ENCODE measurements at regions not wholly inside any gene's neighbourhood (a gene's known extent, or its start where the extent isn't known, plus 50 kb on each side); places are given as distances from the start of the nearest gene placed in this dataset.

DNA sequence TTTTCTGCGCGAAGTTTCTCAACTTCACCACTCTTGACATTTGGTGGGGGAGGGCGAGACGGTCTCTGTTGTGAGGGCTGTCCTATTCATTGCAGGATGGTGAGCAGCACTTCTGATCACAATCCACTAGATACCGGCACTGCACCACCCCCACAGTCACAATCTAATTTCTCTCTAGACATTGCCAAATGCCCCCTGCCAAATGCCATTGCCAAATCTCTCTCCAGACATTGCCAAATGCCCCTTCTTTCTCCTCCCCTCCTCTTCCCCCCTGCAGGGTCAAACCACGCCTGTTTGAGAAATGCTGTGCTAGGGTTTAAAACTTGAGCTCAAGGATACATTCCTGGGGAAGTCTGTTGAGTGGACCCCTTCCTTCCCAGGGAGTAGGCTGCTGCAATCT lies 603.5 kb upstream of the CDH4 start:
- DNase-seq = no peak

DNA sequence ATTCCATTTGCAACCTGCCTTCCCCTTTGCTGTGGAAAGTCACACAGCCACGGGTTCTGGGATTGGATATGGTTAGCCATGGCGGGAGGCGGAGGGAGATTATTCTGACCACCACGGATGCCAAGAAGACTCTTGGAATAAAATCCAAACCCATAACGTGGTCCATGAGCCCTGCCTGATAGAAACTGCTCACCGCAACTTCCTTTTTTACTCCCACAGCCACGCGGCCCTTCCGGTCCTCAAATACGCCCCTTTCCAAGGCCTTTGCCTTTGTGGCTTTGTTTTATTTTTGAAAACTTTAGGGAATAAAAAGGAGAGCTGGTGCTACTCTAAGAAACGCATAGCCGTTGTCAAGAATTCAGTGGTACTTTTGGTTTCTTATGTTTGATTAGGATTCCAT lies 602.5 kb upstream of the CDH4 start:
- peak; percentile 3 to 18 for DNase-seq

GRCh38 chr20:60650087-60650486 lies 602.0 kb upstream of the CDH4 start:
- DNase-seq = no peak

GRCh38 chr20:60652046-60652445 lies 600.0 kb upstream of the CDH4 start:
- no peak for DNase-seq

GRCh38 chr20:60652615-60653014 lies 599.4 kb upstream of the CDH4 start:
- no peak for DNase-seq

- DNase-seq = no peak
These were observed 598.8 kb upstream of the CDH4 start for GRCh38 chr20:60653111-60653845.

- DNase-seq = no peak
These were observed 593.4 kb upstream of the CDH4 start for GRCh38 chr20:60658681-60659080.

GRCh38 chr20:60659240-60659639 lies 592.8 kb upstream of the CDH4 start:
- no peak for DNase-seq

DNA sequence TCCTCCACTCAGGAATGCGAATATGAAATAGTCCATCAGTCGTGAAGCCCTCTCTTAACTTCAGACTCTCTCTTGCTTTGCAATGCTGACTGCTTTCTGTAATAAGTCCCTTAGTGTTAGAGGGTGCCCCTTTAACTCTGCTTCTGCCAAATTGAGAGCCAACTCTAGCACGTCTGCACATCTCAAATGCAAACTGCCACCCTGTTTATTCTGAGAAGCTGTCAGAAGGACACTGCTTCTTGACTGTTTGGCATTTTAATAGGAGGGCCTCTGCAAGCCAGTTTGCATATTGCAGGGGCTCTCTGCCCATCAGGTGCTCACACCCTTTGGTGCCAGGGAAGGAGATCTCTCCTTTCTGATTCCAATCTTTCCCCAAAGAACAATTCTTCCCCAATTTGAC lies 589.8 kb upstream of the CDH4 start:
- no peak for DNase-seq

- DNase-seq = no peak
These were observed 588.0 kb upstream of the CDH4 start for GRCh38 chr20:60664106-60664505.

GRCh38 chr20:60667641-60668040 lies 584.4 kb upstream of the CDH4 start:
- no peak for DNase-seq

GRCh38 chr20:60669211-60669610 lies 582.9 kb upstream of the CDH4 start:
- no peak for DNase-seq

DNA sequence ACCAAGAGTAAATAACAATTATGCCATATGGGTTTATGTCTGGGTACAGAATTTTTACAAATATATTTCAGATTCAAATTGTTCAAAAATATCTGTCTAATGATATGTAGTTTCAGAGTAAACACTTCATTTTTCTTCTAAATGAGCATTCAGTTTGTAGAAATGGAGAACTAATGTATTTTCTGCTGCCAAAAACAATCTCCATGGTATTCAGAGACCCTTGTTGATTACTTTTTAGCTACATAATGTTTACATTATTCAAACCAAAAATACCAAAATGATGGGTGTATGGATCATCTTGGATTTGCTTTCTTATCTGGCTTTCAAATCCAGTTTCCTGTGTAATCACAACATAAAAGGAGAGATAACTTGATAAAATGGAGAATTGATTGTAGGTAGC lies 576.0 kb upstream of the CDH4 start:
- DNase-seq = no peak

DNA sequence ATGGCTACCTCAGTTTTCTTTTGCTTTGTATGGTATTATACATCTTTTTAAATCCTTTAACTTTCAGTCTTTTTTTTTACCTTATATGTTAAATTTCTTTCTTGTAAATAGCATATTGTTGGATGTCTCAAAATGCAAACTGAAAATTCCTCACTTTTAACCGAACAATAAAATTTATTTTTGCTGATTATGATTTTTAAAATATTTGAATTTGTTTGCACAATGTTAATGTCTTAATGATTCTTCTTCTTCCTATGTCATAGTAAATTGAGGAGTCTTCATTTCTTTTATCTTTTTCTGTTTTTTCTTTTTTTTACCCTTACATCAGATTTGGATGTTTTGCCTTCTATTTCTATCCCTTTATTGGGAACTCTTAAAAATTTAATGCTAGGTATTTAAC lies 574.2 kb upstream of the CDH4 start:
- DNase-seq = no peak

DNA sequence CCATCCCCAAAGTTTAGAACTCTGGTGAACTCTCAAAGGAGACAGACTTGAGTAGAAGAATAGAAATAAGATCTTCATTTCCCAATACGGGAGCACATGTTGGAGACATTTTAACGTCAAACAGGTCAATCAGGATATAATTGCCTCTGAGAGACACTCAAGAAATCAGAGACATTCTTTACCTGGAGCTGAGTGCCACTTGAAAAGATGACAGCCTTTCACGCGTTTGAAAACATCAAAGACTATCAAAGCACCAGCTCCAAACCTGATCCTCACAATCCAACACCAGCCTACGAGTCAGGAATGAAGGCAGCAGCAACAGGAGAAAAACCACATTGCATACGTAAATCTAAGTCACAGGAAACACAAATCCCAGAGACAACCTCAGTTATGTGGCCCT lies 571.5 kb upstream of the CDH4 start:
- no peak for DNase-seq

DNA sequence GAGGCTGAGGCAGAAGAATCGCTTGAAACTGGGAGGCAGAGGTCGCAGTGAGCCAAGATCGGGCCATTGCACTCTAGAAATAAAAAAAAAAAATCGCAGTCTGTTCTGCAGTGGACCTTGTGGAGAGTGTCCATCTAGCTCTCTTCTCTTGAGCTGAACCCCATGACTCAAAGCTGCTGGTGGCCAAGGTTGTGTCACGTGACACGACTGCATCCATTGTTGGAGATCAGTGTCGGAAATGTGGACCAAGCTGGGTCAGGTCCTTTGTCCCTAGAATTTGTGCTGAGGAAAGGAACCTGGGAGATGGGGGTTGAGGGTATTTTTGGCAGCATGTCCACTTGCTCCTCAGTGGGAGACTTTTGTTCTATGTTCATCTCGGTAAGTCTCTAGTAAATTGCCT lies 564.8 kb upstream of the CDH4 start:
- DNase-seq = no peak

GRCh38 chr20:60690771-60691170 lies 561.3 kb upstream of the CDH4 start:
- no peak for DNase-seq

GRCh38 chr20:60691966-60692615 lies 560.0 kb upstream of the CDH4 start:
- no peak for DNase-seq

DNA sequence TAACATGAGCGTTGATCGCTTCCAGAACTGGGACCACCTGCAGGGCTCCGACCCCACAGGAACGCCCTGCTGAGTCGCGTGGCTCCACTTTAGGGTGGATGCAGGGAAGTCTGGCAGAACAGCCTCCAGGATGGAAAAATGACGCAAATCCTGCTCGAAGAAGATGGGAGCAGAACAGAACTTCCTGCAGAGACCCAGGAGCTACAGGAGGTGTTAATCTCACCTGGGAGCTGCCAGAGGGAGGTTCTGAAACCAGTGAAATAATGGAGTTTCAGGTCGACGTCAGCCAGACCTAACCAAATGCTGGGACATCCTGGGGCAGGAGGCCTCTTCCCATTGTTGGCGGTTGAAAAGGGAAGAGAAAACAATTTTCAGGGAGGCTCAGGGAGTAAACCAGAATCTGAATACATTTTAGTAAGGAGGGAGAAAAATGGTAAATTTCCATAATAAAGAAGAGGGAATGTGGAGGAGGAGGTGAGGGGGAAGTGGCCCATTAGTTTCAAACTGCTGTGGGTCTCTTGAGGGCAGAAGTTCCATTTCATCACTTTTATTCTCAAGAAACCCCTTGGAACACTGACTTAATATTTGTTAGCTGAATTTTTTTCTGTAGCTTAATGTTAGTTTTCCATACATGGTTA lies 558.4 kb upstream of the CDH4 start:
- no peak for DNase-seq

DNA sequence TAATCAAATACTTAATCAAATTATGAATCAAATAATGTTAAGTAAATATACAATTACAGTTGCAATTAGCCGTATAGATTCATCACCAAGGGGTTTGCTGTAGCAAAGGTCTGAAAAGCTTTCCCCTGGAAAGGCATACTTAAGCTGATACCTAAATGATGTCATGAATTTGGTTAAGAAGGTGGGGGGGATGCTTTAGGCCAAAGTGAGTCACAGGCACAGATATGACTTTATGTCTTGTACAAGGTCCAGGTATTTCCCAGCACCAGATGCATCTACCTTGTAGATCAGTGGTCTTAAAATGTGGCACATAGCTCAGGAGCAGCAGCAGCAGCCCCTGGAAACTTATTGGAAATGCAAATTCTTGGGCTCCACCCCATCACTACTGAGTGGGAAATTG lies 557.3 kb upstream of the CDH4 start:
- DNase-seq = no peak

GRCh38 chr20:60695226-60696000 lies 556.6 kb upstream of the CDH4 start:
- peak in 1 of 2 donors; percentile 8 for DNase-seq

DNA sequence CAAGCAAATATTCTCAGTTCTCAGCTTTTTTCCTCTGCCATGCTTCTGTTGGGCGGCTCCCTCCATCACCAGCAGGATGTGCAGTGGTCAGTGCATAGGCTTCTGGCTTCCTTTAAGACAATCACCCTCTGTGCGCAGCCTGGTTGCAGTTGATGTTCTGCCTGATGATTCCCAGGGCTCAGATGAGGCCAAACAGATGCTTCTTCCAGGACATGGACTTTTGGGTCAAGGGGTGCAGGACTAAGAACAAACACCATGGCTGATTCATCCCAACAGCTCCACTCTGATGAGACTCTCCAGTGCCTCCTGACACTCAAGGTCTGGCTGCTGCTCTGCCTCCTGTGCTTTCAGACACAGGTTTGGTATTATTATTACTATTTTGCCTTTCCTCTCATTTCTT lies 554.8 kb upstream of the CDH4 start:
- no peak for DNase-seq

GRCh38 chr20:60700728-60701127 lies 551.3 kb upstream of the CDH4 start:
- DNase-seq = no peak

Data from inflammatory macrophage (primary cell).